ENCODE measurements at regions not wholly inside any gene's neighbourhood (a gene's known extent, or its start where the extent isn't known, plus 50 kb on each side); places are given as distances from the start of the nearest gene placed in this dataset.

GRCh38 chr3:5799398-5799797 is 611.9 kb downstream of the EDEM1 start:
- H3K27me3 ChIP-seq: no peaks in the 10 kb centered on the region
- no peak overlapping the region for H3K27ac ChIP-seq (replicated peaks in 1 of 4)
- no peak for DNase-seq (ENCODE audit: extremely low spot score)
- no peak for TF ChIP-seq EP300 (IDR thresholded peaks at IDR 0.05)
- no peak for TF ChIP-seq CTCF (IDR thresholded peaks at IDR 0.05)
- TF ChIP-seq POLR2AphosphoS5 (IDR thresholded peaks at IDR 0.05): no peak
- TF ChIP-seq POLR2A (IDR thresholded peaks at IDR 0.05; ENCODE audit: low read depth): no peak
- intact Hi-C loops (cut with DNase I): no loop called here
- H3K36me3 ChIP-seq: no peaks in the 10 kb centered on the region
- no peaks in the 10 kb centered on the region for H3K4me1 ChIP-seq
- no peak overlapping the region for H3K4me3 ChIP-seq
- no peaks in the 10 kb centered on the region for H3K9me3 ChIP-seq

DNA sequence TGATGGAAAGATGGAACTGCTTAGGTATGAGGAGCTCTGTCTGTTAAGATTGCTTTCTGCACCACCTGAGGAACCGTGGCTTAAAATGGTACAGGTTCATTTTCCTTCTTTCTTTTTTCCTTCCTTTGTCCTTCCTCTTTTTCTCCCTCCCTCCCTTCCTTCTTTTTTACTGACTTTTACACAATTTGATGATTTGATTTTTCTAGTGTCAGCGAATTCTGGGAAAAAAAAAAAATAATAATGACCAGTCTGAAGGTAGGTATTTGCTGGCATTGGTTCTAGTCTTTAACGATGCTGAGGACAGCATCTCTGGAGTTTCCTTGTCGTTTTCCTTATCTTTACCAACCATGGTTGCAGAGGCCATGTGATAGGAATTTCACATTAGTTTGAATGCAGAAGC is 613.5 kb downstream of the EDEM1 start:
- H3K9me3 ChIP-seq: no peaks in the 10 kb centered on the region
- no peak overlapping the region for H3K27ac ChIP-seq (replicated peaks in 1 of 4)
- no peaks in the 10 kb centered on the region for H3K36me3 ChIP-seq
- H3K4me3 ChIP-seq: no peak overlapping the region
- H3K4me1 ChIP-seq: no peaks in the 10 kb centered on the region
- TF ChIP-seq POLR2A (IDR thresholded peaks at IDR 0.05; ENCODE audit: low read depth) (no peak), CTCF (IDR thresholded peaks at IDR 0.05) (no peak), EP300 (IDR thresholded peaks at IDR 0.05) (no peak), POLR2AphosphoS5 (IDR thresholded peaks at IDR 0.05) (no peak)
- DNase-seq (ENCODE audit: extremely low spot score): no peak
- WGBS: 88% methylated on average over 4 of the region's 4 CpGs
- intact Hi-C loops (cut with DNase I): no loop called here
- no peaks in the 10 kb centered on the region for H3K27me3 ChIP-seq

- no peak overlapping the region for H3K4me3 ChIP-seq
- DNase-seq (ENCODE audit: extremely low spot score): no peak
- 75% methylated on average over 1 of the region's 1 CpG for WGBS
- no peaks in the 10 kb centered on the region for H3K9me3 ChIP-seq
- H3K4me1 ChIP-seq: no peaks in the 10 kb centered on the region
- no peaks in the 10 kb centered on the region for H3K36me3 ChIP-seq
- TF ChIP-seq POLR2AphosphoS5 (IDR thresholded peaks at IDR 0.05) (no peak), CTCF (IDR thresholded peaks at IDR 0.05) (no peak), EP300 (IDR thresholded peaks at IDR 0.05) (no peak), POLR2A (IDR thresholded peaks at IDR 0.05; ENCODE audit: low read depth) (no peak)
- intact Hi-C loops (cut with DNase I): no loop called here
- H3K27me3 ChIP-seq: no peaks in the 10 kb centered on the region
- H3K27ac ChIP-seq (replicated peaks in 1 of 4): no peak overlapping the region
Measured at GRCh38 chr3:5806192-5806591, 618.7 kb downstream of the EDEM1 start.

- intact Hi-C loops (cut with DNase I): no loop called here
- no peaks in the 10 kb centered on the region for H3K9me3 ChIP-seq
- DNase-seq (ENCODE audit: extremely low spot score): no peak
- H3K27ac ChIP-seq (replicated peaks in 1 of 4): no peak overlapping the region
- H3K36me3 ChIP-seq: no peaks in the 10 kb centered on the region
- no peak overlapping the region for H3K4me3 ChIP-seq
- 51% methylated on average over 9 of the region's 9 CpGs for WGBS
- H3K4me1 ChIP-seq: no peaks in the 10 kb centered on the region
- no peaks in the 10 kb centered on the region for H3K27me3 ChIP-seq
- TF ChIP-seq EP300 (IDR thresholded peaks at IDR 0.05) (no peak), POLR2A (IDR thresholded peaks at IDR 0.05; ENCODE audit: low read depth) (no peak), POLR2AphosphoS5 (IDR thresholded peaks at IDR 0.05) (no peak), CTCF (IDR thresholded peaks at IDR 0.05) (no peak)
Measured at GRCh38 chr3:5809586-5810246, 622.2 kb downstream of the EDEM1 start.

- Histone ChIP-seq H3K27me3 (no peaks in the 10 kb centered on the region), H3K36me3 (no peaks in the 10 kb centered on the region), H3K9me3 (no peaks in the 10 kb centered on the region), H3K4me3 (no peak overlapping the region), H3K4me1 (no peaks in the 10 kb centered on the region), H3K27ac (replicated peaks in 1 of 4) (no peak overlapping the region)
- intact Hi-C loops (cut with DNase I): no loop called here
- DNase-seq (ENCODE audit: extremely low spot score): no peak
- WGBS: 65% methylated on average over 3 of the region's 3 CpGs
- TF ChIP-seq POLR2AphosphoS5 (IDR thresholded peaks at IDR 0.05) (no peak), CTCF (IDR thresholded peaks at IDR 0.05) (no peak), POLR2A (IDR thresholded peaks at IDR 0.05; ENCODE audit: low read depth) (no peak), EP300 (IDR thresholded peaks at IDR 0.05) (no peak)
Measured at GRCh38 chr3:5811016-5811415, 623.5 kb downstream of the EDEM1 start.
